RWPE2 (cell line): ENCODE measurements at regions not wholly inside any gene's neighbourhood (a gene's known extent, or its start where the extent isn't known, plus 50 kb on each side); places are given as distances from the start of the nearest gene placed in this dataset.
A peak's percentile ranks its signal among the peaks of the same experiment; 100 is the strongest.

Source experiments
- ATAC-seq: fragments of 200-7000 bp; cut with Tn5 transposase; 3 replicates; pipeline ENCODE4 v1.9.1; 2021; ENCODE audit warnings: low read depth
- DNase-seq: peaks from one replicate; pipeline ENCODE4 v3.0.0-alpha.2; 2020; ENCODE audit warnings: low spot score
- H3K27ac ChIP-seq: fragments of 450-650 bp; 2 replicates; pipeline ENCODE4 v1.5.1; 2017; ENCODE audit warnings: mild to moderate bottlenecking; ENCODE audit not compliant: poor library complexity, severe bottlenecking
- H3K27me3 ChIP-seq: fragments of 250-450 bp; sonication (Bioruptor Pico); 2 replicates; pipeline ENCODE4 v1.5.1; 2021; ENCODE audit warnings: mild to moderate bottlenecking, moderate library complexity; ENCODE audit not compliant: insufficient read depth, poor library complexity, severe bottlenecking
- H3K36me3 ChIP-seq: fragments of 250-450 bp; sonication (Bioruptor Pico); 2 replicates; pipeline ENCODE4 v1.5.1; 2020; ENCODE audit warnings: low read depth, mild to moderate bottlenecking, moderate library complexity
- H3K4me1 ChIP-seq: fragments of 250-450 bp; sonication (Bioruptor Pico); 2 replicates; pipeline ENCODE4 v1.5.1; 2021; ENCODE audit warnings: mild to moderate bottlenecking, moderate library complexity; ENCODE audit not compliant: insufficient read depth, poor library complexity, severe bottlenecking
- H3K4me3 ChIP-seq: fragments of 250-450 bp; sonication (Bioruptor Pico); 2 replicates; pipeline ENCODE4 v1.5.1; 2021; ENCODE audit warnings: mild to moderate bottlenecking, moderate library complexity; ENCODE audit not compliant: severe bottlenecking
- H3K9me3 ChIP-seq: fragments of 250-450 bp; sonication (Bioruptor Pico); 2 replicates; pipeline ENCODE4 v1.5.1; 2021; ENCODE audit warnings: mild to moderate bottlenecking, moderate library complexity; ENCODE audit not compliant: severe bottlenecking
- TF ChIP-seq, protein P1 (sequence below): fragments of 450-650 bp; IDR thresholded peaks from one replicate; pipeline ENCODE4 v1.5.1; 2017; ENCODE audit warnings: mild to moderate bottlenecking, moderate library complexity; ENCODE audit not compliant: poor library complexity, severe bottlenecking

DNA sequence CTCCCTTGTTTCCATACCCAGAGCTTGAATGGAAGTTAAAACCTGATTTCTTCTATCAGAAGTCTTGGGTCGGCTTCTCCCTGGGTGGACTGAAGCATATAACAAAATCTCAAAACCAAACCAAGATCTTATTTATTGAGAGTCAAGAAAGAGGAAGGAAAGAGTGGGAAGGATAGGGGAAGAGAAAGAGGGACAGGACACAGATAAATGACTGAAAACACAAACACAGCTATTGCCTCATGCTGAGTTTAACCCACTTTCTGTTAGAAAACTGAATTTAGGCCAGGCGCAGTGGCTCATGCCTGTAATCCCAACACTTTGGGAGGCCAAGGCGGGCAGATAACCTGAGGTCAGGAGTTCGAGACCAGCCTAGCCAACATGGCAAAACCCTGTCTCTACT is 92.9 kb downstream of the PALM2AKAP2 start:
- Histone ChIP-seq H3K27me3 (no peaks in the 10 kb centered on the region), H3K36me3 (no peaks in the 10 kb centered on the region), H3K4me3 (no peak overlapping the region), H3K9me3 (no peaks in the 10 kb centered on the region), H3K27ac (no peak overlapping the region), H3K4me1 (no peaks in the 10 kb centered on the region)
- DNase-seq (no peak), ATAC-seq (no peak)
- TF ChIP-seq, protein P1, sequence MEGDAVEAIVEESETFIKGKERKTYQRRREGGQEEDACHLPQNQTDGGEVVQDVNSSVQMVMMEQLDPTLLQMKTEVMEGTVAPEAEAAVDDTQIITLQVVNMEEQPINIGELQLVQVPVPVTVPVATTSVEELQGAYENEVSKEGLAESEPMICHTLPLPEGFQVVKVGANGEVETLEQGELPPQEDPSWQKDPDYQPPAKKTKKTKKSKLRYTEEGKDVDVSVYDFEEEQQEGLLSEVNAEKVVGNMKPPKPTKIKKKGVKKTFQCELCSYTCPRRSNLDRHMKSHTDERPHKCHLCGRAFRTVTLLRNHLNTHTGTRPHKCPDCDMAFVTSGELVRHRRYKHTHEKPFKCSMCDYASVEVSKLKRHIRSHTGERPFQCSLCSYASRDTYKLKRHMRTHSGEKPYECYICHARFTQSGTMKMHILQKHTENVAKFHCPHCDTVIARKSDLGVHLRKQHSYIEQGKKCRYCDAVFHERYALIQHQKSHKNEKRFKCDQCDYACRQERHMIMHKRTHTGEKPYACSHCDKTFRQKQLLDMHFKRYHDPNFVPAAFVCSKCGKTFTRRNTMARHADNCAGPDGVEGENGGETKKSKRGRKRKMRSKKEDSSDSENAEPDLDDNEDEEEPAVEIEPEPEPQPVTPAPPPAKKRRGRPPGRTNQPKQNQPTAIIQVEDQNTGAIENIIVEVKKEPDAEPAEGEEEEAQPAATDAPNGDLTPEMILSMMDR: no peak

DNA sequence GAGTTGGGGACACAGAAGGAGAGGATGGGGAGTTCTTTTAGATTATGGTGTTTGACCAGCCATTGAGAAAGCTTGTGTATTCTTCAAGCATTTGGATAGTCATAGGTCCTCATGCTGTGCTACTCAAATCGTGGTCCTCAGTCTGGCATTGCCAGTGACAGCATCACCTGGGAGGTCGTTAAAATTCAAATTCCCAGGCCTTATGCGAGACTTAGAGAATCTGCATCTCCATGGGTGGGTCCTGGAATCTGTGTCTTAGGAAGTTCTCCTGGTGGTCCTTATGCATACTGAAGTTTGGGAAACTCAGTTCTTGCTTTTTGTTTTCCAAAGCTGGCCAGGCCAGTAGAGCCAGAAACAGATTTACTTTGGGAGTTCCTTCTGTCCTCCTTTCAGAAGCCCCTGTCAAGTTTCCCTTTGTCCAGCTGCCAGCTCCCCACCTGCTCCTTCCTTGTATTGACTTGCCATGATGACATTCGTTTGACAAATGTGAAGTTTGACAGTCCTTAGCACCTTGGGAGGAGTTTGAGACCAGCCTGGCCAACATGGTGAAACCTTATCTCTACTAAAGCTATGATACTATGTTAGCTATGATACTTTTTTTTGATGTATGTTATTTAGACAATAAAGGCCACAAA is 95.6 kb downstream of the PALM2AKAP2 start:
- Histone ChIP-seq H3K36me3 (no peaks in the 10 kb centered on the region), H3K4me1 (no peaks in the 10 kb centered on the region), H3K27me3 (no peaks in the 10 kb centered on the region), H3K4me3 (no peak overlapping the region), H3K9me3 (no peaks in the 10 kb centered on the region), H3K27ac (no peak overlapping the region)
- TF ChIP-seq, protein P1: no peak
- ATAC-seq: no peak
- no peak for DNase-seq

DNA sequence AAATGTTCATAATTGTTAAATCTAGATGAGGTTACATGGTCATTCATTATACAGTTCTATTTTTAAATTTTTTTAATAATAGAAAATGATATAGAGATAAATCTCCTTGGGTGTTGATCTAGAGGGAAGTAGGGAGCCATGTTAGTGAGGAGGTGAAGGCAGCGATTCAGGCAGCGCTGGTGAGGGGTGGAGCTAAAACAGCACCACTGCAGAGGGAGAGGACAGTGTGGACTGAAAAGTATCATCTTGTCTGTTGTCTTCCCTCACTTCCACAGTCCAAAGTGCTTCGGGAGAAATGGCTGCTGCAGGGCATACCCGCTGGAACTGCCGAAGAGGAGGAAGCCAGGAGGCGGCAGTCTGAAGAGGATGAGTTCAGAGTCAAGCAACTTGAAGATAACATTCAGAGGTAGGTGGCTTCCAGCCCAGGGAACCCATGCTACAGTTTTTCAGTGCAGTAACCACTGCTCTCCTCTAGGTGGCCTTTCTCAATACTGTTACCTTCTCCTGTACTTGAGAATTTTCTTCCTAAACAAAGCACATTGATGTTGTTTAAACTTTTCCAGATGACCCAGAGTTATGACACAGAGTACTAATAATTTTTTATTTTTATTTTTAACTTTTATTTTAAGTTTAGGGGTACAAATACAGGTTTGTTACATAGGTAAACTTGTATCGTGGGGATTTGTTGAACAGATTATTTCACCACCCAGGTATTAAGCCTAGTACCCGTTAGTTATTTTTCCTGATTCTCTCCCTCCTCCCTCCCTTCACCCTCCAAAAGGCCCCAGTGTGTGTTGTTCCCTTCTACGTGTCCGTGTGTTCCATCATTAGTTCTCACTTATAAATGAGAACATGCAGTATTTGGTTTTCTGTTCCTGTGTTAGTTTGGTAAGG is 100.5 kb downstream of the PALM2AKAP2 start:
- TF ChIP-seq, protein P1: peak; percentile 69
- Histone ChIP-seq H3K4me3 (no peak overlapping the region), H3K36me3 (no peaks in the 10 kb centered on the region), H3K4me1 (no peaks in the 10 kb centered on the region), H3K9me3 (no peaks in the 10 kb centered on the region), H3K27ac (no peak overlapping the region), H3K27me3 (no peaks in the 10 kb centered on the region)
- ATAC-seq (peak; percentile 35; the same call in 1 of the 3 replicates), DNase-seq (no peak)

DNA sequence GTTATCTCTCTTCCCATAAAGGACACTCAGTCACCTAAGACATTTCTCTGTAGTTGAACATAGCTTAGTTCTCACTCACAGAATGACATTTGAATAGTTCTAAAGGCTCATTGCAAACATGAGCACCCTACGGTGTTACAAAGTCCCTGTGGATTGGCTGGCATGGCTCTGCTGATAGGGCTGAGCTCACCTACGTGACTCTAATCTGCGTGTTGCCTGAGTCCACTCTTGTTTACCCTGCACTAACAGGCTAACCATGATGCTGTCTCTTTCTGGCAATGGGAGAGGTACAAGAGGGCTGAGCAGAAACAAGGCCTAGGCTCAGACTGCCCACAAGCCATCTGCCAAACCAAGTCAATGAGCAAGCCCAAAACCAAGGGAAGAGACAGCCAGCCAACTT is 103.6 kb downstream of the PALM2AKAP2 start:
- no peak overlapping the region for H3K4me3 ChIP-seq
- TF ChIP-seq, protein P1: no peak
- ATAC-seq: no peak

More for the DNA sequence above, 103.6 kb downstream of the PALM2AKAP2 start:
- H3K9me3 ChIP-seq: no peaks in the 10 kb centered on the region
- H3K27me3 ChIP-seq: no peaks in the 10 kb centered on the region
- H3K27ac ChIP-seq: no peak overlapping the region
- no peak for DNase-seq
- H3K36me3 ChIP-seq: no peaks in the 10 kb centered on the region
- peaks cover 26% of the 10 kb centered on the region for H3K4me1 ChIP-seq
